HG03378 (cell line): ENCODE measurements at regions not wholly inside any gene's neighbourhood (a gene's known extent, or its start where the extent isn't known, plus 50 kb on each side); places are given as distances from the start of the nearest gene placed in this dataset.

ENCODE experiments used
- ATAC-seq: cut with Tn5 transposase; IDR thresholded peaks from one replicate; pipeline ENCODE4 v1.9.1; 2021; ENCODE audit warnings: mild to moderate bottlenecking, moderate library complexity; ENCODE audit not compliant: unreplicated experiment

- ATAC-seq = no peak
These were observed 51.2 kb upstream of the KLF3 start for GRCh38 chr4:38612646-38613414.
